Coronary artery (tissue), 2 donors: ENCODE measurements at regions not wholly inside any gene's neighbourhood (a gene's known extent, or its start where the extent isn't known, plus 50 kb on each side); places are given as distances from the start of the nearest gene placed in this dataset.
"Not testable (repeated sequence)": the region's sequence is repeated elsewhere in the genome, so short reads cannot be mapped to it uniquely, and the experiment has no call there.

ENCODE experiments used
- DNase-seq: peaks from one replicate; pipeline ENCODE4 v3.0.0-alpha.2; 2017; ENCODE audit warnings: low spot score
- H3K27ac ChIP-seq, 2 donors: fragments of 200-600 bp; sonication (generic); one replicate each; pipeline ENCODE4 v1.5.1; 2016 to 2019
- H3K4me3 ChIP-seq: fragments of 200-600 bp; sonication (generic); 2 replicates; pipeline ENCODE4 v1.5.1; 2016; ENCODE audit warnings: mild to moderate bottlenecking, moderate library complexity
- CTCF ChIP-seq: fragments of 200-600 bp; sonication (generic); IDR thresholded peaks from one replicate; pipeline ENCODE4 v1.5.1; 2019; ENCODE audit warnings: antibody characterized with exemption

- Histone ChIP-seq H3K4me3 (no peak overlapping the region), H3K27ac (no peak overlapping the region)
- no peak for DNase-seq
- TF ChIP-seq CTCF = no peak
These were observed 896.9 kb downstream of the SORCS1 start for GRCh38 chr10:106267591-106267990.

GRCh38 chr10:106257432-106257831 lies 907.1 kb downstream of the SORCS1 start:
- H3K4me3 ChIP-seq, H3K27ac ChIP-seq, DNase-seq: not testable (repeated sequence)

GRCh38 chr10:106255111-106255678 lies 909.3 kb downstream of the SORCS1 start:
- Histone ChIP-seq H3K27ac (no peak overlapping the region), H3K4me3 (no peak overlapping the region)
- TF ChIP-seq CTCF = no peak
- DNase-seq = no peak

- H3K4me3 ChIP-seq = no peak overlapping the region
- DNase-seq = no peak
- no peak for TF ChIP-seq CTCF
- H3K27ac ChIP-seq = no peak overlapping the region
These were observed 910.4 kb downstream of the SORCS1 start for GRCh38 chr10:106254071-106254470.

- no peak overlapping the region for H3K4me3 ChIP-seq
- no peak for DNase-seq
- no peak overlapping the region for H3K27ac ChIP-seq
- TF ChIP-seq CTCF = no peak
These were observed 912.0 kb downstream of the SORCS1 start for GRCh38 chr10:106252541-106252940.

- no peak for DNase-seq
- Histone ChIP-seq H3K27ac (no peak overlapping the region), H3K4me3 (no peak overlapping the region)
- no peak for TF ChIP-seq CTCF
These were observed 912.9 kb downstream of the SORCS1 start for GRCh38 chr10:106251573-106251972.

GRCh38 chr10:106242301-106242700 lies 922.2 kb downstream of the SORCS1 start:
- Histone ChIP-seq H3K4me3 (no peak overlapping the region), H3K27ac (no peak overlapping the region)
- no peak for DNase-seq
- TF ChIP-seq CTCF = no peak

- H3K4me3 ChIP-seq = no peak overlapping the region
- H3K27ac ChIP-seq = no peak overlapping the region
- no peak for TF ChIP-seq CTCF
- DNase-seq = no peak
These were observed 937.7 kb downstream of the SORCS1 start for GRCh38 chr10:106226828-106227227.
